ENCODE measurements at regions not wholly inside any gene's neighbourhood (a gene's known extent, or its start where the extent isn't known, plus 50 kb on each side); places are given as distances from the start of the nearest gene placed in this dataset.

GRCh38 chr10:132996603-132997343, 54.4 kb upstream of the CFAP46 start:
- TF ChIP-seq CTCF (IDR thresholded peaks at IDR 0.05) (no peak), POLR2A (IDR thresholded peaks at IDR 0.05) (no peak)

Data from Peyer's patch (tissue), 4 donors.